Ammon's horn (tissue), 1 donor: ENCODE measurements at regions not wholly inside any gene's neighbourhood (a gene's known extent, or its start where the extent isn't known, plus 50 kb on each side); places are given as distances from the start of the nearest gene placed in this dataset.

Source experiments
- DNase-seq: peaks from one replicate; pipeline ENCODE4 v3.0.0-alpha.2; 2016; ENCODE audit warnings: low spot score

GRCh38 chr3:31384117-31384516 is 148.6 kb upstream of the STT3B start:
- no peak for DNase-seq

- DNase-seq: no peak
These were observed 142.8 kb upstream of the STT3B start for GRCh38 chr3:31389939-31390338.

GRCh38 chr3:31390466-31390865 is 142.3 kb upstream of the STT3B start:
- no peak for DNase-seq

GRCh38 chr3:31391150-31391549 is 141.6 kb upstream of the STT3B start:
- DNase-seq: no peak

- DNase-seq: no peak
These were observed 140.2 kb upstream of the STT3B start for GRCh38 chr3:31392568-31392967.

GRCh38 chr3:31399271-31399670 is 133.5 kb upstream of the STT3B start:
- DNase-seq: no peak

- no peak for DNase-seq
These were observed 130.6 kb upstream of the STT3B start for GRCh38 chr3:31402117-31402516.

- DNase-seq: no peak
These were observed 129.5 kb upstream of the STT3B start for GRCh38 chr3:31403197-31403596.

- no peak for DNase-seq
These were observed 127.9 kb upstream of the STT3B start for GRCh38 chr3:31404871-31405270.

GRCh38 chr3:31405515-31405914 is 127.2 kb upstream of the STT3B start:
- no peak for DNase-seq

GRCh38 chr3:31406896-31407295 is 125.8 kb upstream of the STT3B start:
- no peak for DNase-seq

GRCh38 chr3:31407665-31408064 is 125.1 kb upstream of the STT3B start:
- no peak for DNase-seq

- no peak for DNase-seq
These were observed 124.0 kb upstream of the STT3B start for GRCh38 chr3:31408720-31409119.

GRCh38 chr3:31409389-31409788 is 123.3 kb upstream of the STT3B start:
- no peak for DNase-seq

GRCh38 chr3:31409866-31410265 is 122.9 kb upstream of the STT3B start:
- no peak for DNase-seq

GRCh38 chr3:31410411-31410810 is 122.3 kb upstream of the STT3B start:
- no peak for DNase-seq

GRCh38 chr3:31412832-31413231 is 119.9 kb upstream of the STT3B start:
- no peak for DNase-seq

GRCh38 chr3:31413515-31413914 is 119.2 kb upstream of the STT3B start:
- DNase-seq: no peak

- DNase-seq: no peak
These were observed 115.7 kb upstream of the STT3B start for GRCh38 chr3:31416980-31417379.

- DNase-seq: no peak
These were observed 115.2 kb upstream of the STT3B start for GRCh38 chr3:31417486-31417885.

GRCh38 chr3:31420311-31420710 is 112.4 kb upstream of the STT3B start:
- no peak for DNase-seq

GRCh38 chr3:31421314-31422048 is 111.2 kb upstream of the STT3B start:
- DNase-seq: no peak

GRCh38 chr3:31422237-31422636 is 110.5 kb upstream of the STT3B start:
- no peak for DNase-seq

GRCh38 chr3:31423482-31423881 is 109.2 kb upstream of the STT3B start:
- no peak for DNase-seq
